ENCODE measurements at regions not wholly inside any gene's neighbourhood (a gene's known extent, or its start where the extent isn't known, plus 50 kb on each side); places are given as distances from the start of the nearest gene placed in this dataset.

DNA sequence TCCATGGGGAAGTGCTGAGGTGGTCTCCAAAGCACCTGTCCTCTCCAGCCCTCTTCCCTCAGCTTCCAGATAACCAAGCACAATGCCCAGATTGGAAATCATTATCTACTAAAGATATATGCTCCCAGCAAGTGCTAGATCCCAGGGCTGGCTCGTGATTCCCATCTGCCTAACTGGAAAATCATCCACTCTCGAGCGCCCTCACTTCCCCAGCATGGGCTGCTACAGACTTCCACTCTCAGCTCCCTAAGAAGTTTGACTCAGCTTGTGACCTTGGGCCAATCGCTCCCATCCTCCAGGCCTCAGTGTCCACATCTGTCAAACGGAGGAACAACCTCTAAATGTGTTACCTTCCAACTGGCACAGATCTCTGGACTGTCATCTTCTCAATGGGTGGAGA is 112.4 kb upstream of the ZMIZ1 start:
- no peak for TF ChIP-seq CTCF (IDR thresholded peaks at IDR 0.05)
- TF ChIP-seq POLR2A (IDR thresholded peaks at IDR 0.05): no peak

Data from thyroid gland (tissue), 4 donors.